GM12892 (cell line): ENCODE measurements at regions not wholly inside any gene's neighbourhood (a gene's known extent, or its start where the extent isn't known, plus 50 kb on each side); places are given as distances from the start of the nearest gene placed in this dataset.
"Not testable (repeated sequence)": the region's sequence is repeated elsewhere in the genome, so short reads cannot be mapped to it uniquely, and the experiment has no call there.

Source experiments
- POLR2A ChIP-seq: IDR thresholded peaks from 2 replicates; pipeline ENCODE4 v1.6.1; 2011; ENCODE audit warnings: low read depth, low read length, control low read depth
- POLR2AphosphoS5 ChIP-seq: IDR thresholded peaks from 2 replicates; pipeline ENCODE4 v1.6.1; 2011; ENCODE audit warnings: low read depth, low read length, control low read depth
- TAF1 ChIP-seq: IDR thresholded peaks from 2 replicates; pipeline ENCODE4 v1.6.1; 2011; ENCODE audit warnings: low read depth, mild to moderate bottlenecking, control low read depth, low read length, borderline replicate concordance

DNA sequence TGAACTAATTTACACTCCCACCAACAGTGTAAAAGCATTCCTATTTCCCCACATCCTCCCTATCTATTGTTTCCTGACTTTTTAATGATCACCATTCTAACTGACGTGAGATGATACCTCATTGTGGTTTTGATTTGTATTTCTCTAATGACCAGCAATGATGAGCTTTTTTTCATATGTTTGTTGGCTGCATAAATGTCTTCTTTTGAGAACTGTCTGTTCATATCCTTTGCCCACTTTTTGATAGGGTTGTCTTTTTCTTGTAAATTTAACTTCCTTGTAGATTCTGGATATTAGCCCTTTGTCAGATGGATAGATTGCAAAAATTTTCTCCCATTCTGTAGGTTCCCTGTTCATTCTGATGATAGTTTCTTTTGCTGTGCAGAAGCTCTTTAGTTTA, 251.3 kb downstream of the PTGER3 start:
- TF ChIP-seq POLR2A, POLR2AphosphoS5, TAF1: not testable (repeated sequence)
